NCI-H526 treated with DMSO at 0.1 percent for 48 hours (cell line): ENCODE measurements at regions not wholly inside any gene's neighbourhood (a gene's known extent, or its start where the extent isn't known, plus 50 kb on each side); places are given as distances from the start of the nearest gene placed in this dataset.

ENCODE experiments used
- DNase-seq: peaks from one replicate; lab custom pipeline; 2025; lab: John Stamatoyannopoulos, UW

GRCh38 chr4:71156616-71157015, 163.2 kb downstream of the DCK start:
- DNase-seq, result no peak

- DNase-seq, result no peak
Observed at GRCh38 chr4:71162386-71162785, 168.9 kb downstream of the DCK start.

GRCh38 chr4:71163317-71163716, 169.9 kb downstream of the DCK start:
- no peak for DNase-seq

- DNase-seq, result no peak
Observed at GRCh38 chr4:71167083-71167482, 171.7 kb upstream of the SLC4A4 start.

DNA sequence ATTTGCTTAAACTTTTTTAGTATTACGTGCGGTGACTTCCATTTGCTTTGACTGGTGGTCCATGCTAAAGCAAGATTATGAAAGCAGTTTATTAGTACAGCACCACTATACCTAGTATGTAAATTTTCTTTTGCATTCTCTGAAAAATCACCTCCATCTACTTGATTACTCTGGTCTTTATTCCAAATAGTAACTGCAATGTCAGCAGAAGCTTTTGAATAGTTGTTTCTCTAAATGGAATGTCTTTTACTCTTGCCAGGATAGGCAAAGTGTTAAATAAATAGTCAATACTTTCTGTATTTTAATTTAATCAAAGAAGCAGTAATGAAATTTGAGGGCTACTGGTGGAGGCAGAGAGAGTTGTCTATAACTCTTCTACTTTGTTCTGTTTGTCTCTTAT, 167.2 kb upstream of the SLC4A4 start:
- DNase-seq, result no peak

- no peak for DNase-seq
Observed at GRCh38 chr4:71181332-71181731, 157.5 kb upstream of the SLC4A4 start.

- peak; percentile 49 for DNase-seq
Observed at GRCh38 chr4:71184195-71184781, 154.5 kb upstream of the SLC4A4 start.

DNA sequence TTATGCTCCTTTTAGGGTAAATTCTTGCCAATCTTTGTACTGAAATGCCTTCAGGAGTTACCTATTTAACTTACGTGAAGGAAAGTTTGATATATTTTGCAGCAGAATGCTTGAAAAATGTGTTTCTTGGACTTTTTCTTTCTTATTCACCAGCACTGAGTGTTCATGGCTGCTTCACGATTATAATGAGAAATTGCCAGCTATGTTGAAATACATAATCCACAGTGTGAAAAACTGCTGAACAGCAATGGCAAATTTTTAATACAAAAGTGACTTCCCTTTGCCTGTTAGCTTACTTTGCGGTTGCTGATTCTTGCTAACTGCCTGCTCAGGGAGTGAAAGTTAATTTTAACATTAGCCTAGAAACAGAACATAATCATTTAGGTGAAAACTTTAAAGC, 153.8 kb upstream of the SLC4A4 start:
- DNase-seq, result no peak

GRCh38 chr4:71186257-71186565, 152.6 kb upstream of the SLC4A4 start:
- DNase-seq, result no peak

GRCh38 chr4:71186566-71187403, 152.0 kb upstream of the SLC4A4 start:
- DNase-seq, result no peak

DNA sequence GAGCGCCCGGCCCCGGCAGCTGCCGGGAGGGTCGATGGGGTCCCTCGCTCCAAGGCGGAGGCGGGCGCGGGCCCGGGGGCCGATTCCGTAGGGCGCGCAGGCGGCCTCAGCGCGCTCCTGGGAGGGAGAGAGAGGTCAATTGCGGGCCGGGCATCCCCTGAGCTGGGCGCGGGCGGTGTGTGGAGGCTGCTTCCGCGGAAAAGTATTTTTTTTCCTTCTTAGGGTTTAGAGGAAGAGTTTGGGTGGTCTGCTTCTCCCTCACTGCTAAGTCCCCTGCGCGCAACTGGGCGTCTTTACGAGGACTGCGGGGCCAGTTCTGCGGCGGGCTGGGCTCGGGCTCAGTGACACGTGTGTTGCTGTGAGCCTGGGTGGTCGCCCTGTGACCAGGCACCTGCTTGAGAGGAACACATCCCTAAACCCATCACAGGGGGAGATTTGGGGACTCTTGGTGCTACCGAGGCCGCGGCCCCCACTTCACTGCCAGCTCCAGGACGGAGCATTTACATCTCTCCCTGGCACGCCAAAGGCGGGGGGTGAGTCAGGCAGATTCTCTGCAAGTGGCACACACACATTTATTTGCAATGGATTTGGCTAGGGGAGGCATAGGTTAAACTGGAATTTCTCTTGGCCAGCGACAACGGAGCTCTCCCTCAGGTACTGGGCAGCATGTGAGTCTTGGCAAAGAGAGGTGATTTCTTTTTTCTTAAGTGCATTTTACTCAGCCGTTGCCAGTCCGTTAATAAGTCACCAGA, 151.2 kb upstream of the SLC4A4 start:
- no peak for DNase-seq

- DNase-seq, result no peak
Observed at GRCh38 chr4:71188156-71188640, 150.6 kb upstream of the SLC4A4 start.

GRCh38 chr4:71188951-71189350, 149.9 kb upstream of the SLC4A4 start:
- DNase-seq, result no peak

- DNase-seq, result no peak
Observed at GRCh38 chr4:71189471-71189870, 149.3 kb upstream of the SLC4A4 start.

DNA sequence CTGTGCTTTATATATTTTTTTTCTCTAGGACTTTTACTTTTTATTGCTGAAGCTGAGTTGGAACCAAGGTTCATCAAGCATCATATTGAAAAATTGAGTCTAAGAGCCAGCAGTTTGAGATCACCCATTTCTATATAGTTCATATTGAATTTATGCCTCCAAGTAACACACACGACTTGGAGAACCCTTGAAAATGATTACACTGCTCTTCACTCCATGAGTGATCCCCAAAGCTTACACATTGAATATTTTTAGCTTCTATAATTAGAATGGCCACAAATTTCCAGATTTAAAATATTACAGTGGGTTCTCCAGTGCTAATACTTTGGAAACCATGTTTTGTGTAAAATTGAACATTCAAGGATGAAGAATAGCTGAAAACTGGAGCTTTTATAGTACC, 144.4 kb upstream of the SLC4A4 start:
- no peak for DNase-seq

DNA sequence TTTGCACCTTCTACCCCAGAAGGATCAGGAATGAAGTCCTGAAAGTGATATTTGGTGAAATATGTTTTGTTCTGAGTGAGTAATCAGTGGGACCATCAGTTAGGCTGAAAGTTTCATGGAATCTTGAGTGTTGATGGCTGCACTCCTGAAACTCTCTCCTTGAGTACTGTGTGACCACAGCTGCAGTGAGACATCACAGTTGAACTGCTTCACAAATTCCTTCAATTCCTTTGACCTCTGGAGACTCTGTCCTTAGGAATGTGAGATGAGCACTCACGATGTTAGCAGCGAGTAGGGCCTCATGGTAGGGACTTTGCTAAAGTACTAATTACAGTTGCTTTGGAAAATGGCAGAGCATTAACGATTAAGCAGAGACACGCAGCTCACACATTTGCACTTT, 142.9 kb upstream of the SLC4A4 start:
- DNase-seq, result no peak

- DNase-seq, result no peak
Observed at GRCh38 chr4:71198958-71199357, 139.9 kb upstream of the SLC4A4 start.

GRCh38 chr4:71201057-71201456, 137.8 kb upstream of the SLC4A4 start:
- no peak for DNase-seq

- no peak for DNase-seq
Observed at GRCh38 chr4:71201817-71202576, 136.8 kb upstream of the SLC4A4 start.

- DNase-seq, result no peak
Observed at GRCh38 chr4:71202705-71203104, 136.1 kb upstream of the SLC4A4 start.

GRCh38 chr4:71204056-71204455, 134.8 kb upstream of the SLC4A4 start:
- no peak for DNase-seq

GRCh38 chr4:71206763-71207162, 132.1 kb upstream of the SLC4A4 start:
- DNase-seq, result no peak
